HL-60 (cell line): ENCODE measurements at regions not wholly inside any gene's neighbourhood (a gene's known extent, or its start where the extent isn't known, plus 50 kb on each side); places are given as distances from the start of the nearest gene placed in this dataset.

Experiments
- GABPA ChIP-seq: IDR thresholded peaks from 2 replicates; pipeline ENCODE4 v1.6.1; 2012; ENCODE audit warnings: low read depth
- POLR2AphosphoS5 ChIP-seq: IDR thresholded peaks from 2 replicates; pipeline ENCODE4 v1.6.1; 2012; ENCODE audit warnings: low read depth
- TF ChIP-seq, protein P1 (sequence below): IDR thresholded peaks from one replicate; pipeline ENCODE4 v1.5.1; 2011; ENCODE audit warnings: low read length, control low read depth, inconsistent platforms; ENCODE audit not compliant: insufficient read depth
- TF ChIP-seq, protein P2 (sequence below): IDR thresholded peaks from 2 replicates; pipeline ENCODE4 v1.6.1; 2012; ENCODE audit warnings: low read depth; ENCODE audit not compliant: insufficient replicate concordance

- TF ChIP-seq POLR2AphosphoS5 (peak; percentile 90), GABPA (no peak)
- TF ChIP-seq, protein P1, sequence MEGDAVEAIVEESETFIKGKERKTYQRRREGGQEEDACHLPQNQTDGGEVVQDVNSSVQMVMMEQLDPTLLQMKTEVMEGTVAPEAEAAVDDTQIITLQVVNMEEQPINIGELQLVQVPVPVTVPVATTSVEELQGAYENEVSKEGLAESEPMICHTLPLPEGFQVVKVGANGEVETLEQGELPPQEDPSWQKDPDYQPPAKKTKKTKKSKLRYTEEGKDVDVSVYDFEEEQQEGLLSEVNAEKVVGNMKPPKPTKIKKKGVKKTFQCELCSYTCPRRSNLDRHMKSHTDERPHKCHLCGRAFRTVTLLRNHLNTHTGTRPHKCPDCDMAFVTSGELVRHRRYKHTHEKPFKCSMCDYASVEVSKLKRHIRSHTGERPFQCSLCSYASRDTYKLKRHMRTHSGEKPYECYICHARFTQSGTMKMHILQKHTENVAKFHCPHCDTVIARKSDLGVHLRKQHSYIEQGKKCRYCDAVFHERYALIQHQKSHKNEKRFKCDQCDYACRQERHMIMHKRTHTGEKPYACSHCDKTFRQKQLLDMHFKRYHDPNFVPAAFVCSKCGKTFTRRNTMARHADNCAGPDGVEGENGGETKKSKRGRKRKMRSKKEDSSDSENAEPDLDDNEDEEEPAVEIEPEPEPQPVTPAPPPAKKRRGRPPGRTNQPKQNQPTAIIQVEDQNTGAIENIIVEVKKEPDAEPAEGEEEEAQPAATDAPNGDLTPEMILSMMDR = no peak
- TF ChIP-seq, protein P2, sequence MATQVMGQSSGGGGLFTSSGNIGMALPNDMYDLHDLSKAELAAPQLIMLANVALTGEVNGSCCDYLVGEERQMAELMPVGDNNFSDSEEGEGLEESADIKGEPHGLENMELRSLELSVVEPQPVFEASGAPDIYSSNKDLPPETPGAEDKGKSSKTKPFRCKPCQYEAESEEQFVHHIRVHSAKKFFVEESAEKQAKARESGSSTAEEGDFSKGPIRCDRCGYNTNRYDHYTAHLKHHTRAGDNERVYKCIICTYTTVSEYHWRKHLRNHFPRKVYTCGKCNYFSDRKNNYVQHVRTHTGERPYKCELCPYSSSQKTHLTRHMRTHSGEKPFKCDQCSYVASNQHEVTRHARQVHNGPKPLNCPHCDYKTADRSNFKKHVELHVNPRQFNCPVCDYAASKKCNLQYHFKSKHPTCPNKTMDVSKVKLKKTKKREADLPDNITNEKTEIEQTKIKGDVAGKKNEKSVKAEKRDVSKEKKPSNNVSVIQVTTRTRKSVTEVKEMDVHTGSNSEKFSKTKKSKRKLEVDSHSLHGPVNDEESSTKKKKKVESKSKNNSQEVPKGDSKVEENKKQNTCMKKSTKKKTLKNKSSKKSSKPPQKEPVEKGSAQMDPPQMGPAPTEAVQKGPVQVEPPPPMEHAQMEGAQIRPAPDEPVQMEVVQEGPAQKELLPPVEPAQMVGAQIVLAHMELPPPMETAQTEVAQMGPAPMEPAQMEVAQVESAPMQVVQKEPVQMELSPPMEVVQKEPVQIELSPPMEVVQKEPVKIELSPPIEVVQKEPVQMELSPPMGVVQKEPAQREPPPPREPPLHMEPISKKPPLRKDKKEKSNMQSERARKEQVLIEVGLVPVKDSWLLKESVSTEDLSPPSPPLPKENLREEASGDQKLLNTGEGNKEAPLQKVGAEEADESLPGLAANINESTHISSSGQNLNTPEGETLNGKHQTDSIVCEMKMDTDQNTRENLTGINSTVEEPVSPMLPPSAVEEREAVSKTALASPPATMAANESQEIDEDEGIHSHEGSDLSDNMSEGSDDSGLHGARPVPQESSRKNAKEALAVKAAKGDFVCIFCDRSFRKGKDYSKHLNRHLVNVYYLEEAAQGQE = no peak
Measured at GRCh38 chrX:4935846-4936245, 1222.4 kb upstream of the PRKX start.
